ENCODE measurements at regions not wholly inside any gene's neighbourhood (a gene's known extent, or its start where the extent isn't known, plus 50 kb on each side); places are given as distances from the start of the nearest gene placed in this dataset.

GRCh38 chr12:31778687-31779086, 49.9 kb upstream of the AMN1 start:
- no peaks in the 10 kb centered on the region for H3K27me3 ChIP-seq (ENCODE audit: insufficient read depth, low read length)
- H3K9me2 ChIP-seq (ENCODE audit: low read depth, low read length) = no peaks in the 10 kb centered on the region
- H3K27ac ChIP-seq (ENCODE audit: low read depth, low read length, poor library complexity, severe bottlenecking) = peak overlapping the region; percentile 37
- no peaks in the 10 kb centered on the region for H3F3A ChIP-seq (ENCODE audit: insufficient read depth, low read length)
- no peak overlapping the region for H3K9ac ChIP-seq (ENCODE audit: low read length)
- no peaks in the 10 kb centered on the region for H3K9me3 ChIP-seq (ENCODE audit: low read length)
- no peak overlapping the region for H3K4me3 ChIP-seq (ENCODE audit: low read depth, low read length, poor library complexity, severe bottlenecking)
- peaks cover 13% of the 10 kb centered on the region for H3K4me1 ChIP-seq (ENCODE audit: insufficient read depth, low read length, severe bottlenecking)
- no peaks in the 10 kb centered on the region for H4K20me1 ChIP-seq (ENCODE audit: insufficient read depth, low read length)
- no peak for TF ChIP-seq EZH2 (IDR thresholded peaks at IDR 0.05; ENCODE audit: borderline replicate concordance, low read length)
- no peak for TF ChIP-seq CTCF (IDR thresholded peaks at IDR 0.05; ENCODE audit: low read length)
- no peak overlapping the region for H3K4me2 ChIP-seq (ENCODE audit: low read length)
- peak overlapping the region; percentile 93 for H2AFZ ChIP-seq (ENCODE audit: low read length)
- no peaks in the 10 kb centered on the region for H3K36me3 ChIP-seq (ENCODE audit: insufficient read depth, low read length)
- no peaks in the 10 kb centered on the region for H3K79me2 ChIP-seq (ENCODE audit: insufficient read depth, low read length)
